WTC11 (cell line): ENCODE measurements at regions not wholly inside any gene's neighbourhood (a gene's known extent, or its start where the extent isn't known, plus 50 kb on each side); places are given as distances from the start of the nearest gene placed in this dataset.
"Not testable (repeated sequence)": the region's sequence is repeated elsewhere in the genome, so short reads cannot be mapped to it uniquely, and the experiment has no call there.

Experiments used
- ATAC-seq: fragments of 200-7000 bp; cut with Tn5 transposase; 2 replicates; pipeline ENCODE4 v1.10.0; 2021; ENCODE audit warnings: mild to moderate bottlenecking, moderate library complexity
- CTCF ChIA-PET: fragments of 300-600 bp; sonication (Branson Sonifier 250); formaldehyde crosslinking; loops from one replicate; lab custom pipeline; 2021; ENCODE audit warnings: antibody characterized with exemption; lab: Charles Lee
- POLR2A ChIA-PET: fragments of 350-600 bp; sonication (Branson Sonifier 250); formaldehyde crosslinking; loops from one replicate; lab custom pipeline; 2021; ENCODE audit warnings: antibody characterized with exemption; lab: Charles Lee
- DNase-seq: peaks from one replicate; pipeline ENCODE4 v3.0.0; 2021; ENCODE audit warnings: low spot score
- H3K27ac Mint-ChIP-seq: 2 replicates; pipeline ENCODE4 v1.8.0; 2021; ENCODE audit warnings: mixed read lengths
- H3K27me3 Mint-ChIP-seq: 2 replicates; pipeline ENCODE4 v1.8.0; 2021; ENCODE audit warnings: low read depth, mild to moderate bottlenecking, moderate library complexity, mixed read lengths
- H3K36me3 Mint-ChIP-seq: 2 replicates; pipeline ENCODE4 v1.8.0; 2021; ENCODE audit warnings: mixed read lengths
- H3K4me1 Mint-ChIP-seq: 2 replicates; pipeline ENCODE4 v1.8.0; 2022; ENCODE audit warnings: mixed read lengths
- H3K4me3 Mint-ChIP-seq: 2 replicates; pipeline ENCODE4 v1.8.0; 2021; ENCODE audit warnings: mild to moderate bottlenecking, moderate library complexity, mixed read lengths
- H3K9me3 Mint-ChIP-seq: 2 replicates; pipeline ENCODE4 v1.8.0; 2021; ENCODE audit warnings: mixed read lengths
- ATF2 ChIP-seq: sonication (generic); formaldehyde crosslinking; IDR thresholded peaks from 2 replicates; pipeline ENCODE4 v1.8.1; 2022; ENCODE audit warnings: low read depth, missing genetic modification reagents, borderline replicate concordance
- CBFB ChIP-seq: sonication (generic); formaldehyde crosslinking; IDR thresholded peaks from 2 replicates; pipeline ENCODE4 v1.8.1; 2022; ENCODE audit warnings: mild to moderate bottlenecking, low read depth, missing genetic modification reagents
- ESRRA ChIP-seq: sonication (generic); formaldehyde crosslinking; IDR thresholded peaks from 2 replicates; pipeline ENCODE4 v1.8.1; 2022; ENCODE audit warnings: mild to moderate bottlenecking, missing genetic modification reagents, borderline replicate concordance
- FOXJ3 ChIP-seq: sonication (generic); formaldehyde crosslinking; IDR thresholded peaks from 2 replicates; pipeline ENCODE4 v1.9.0; 2021; ENCODE audit warnings: missing genetic modification reagents, mild to moderate bottlenecking, borderline replicate concordance
- FOXK1 ChIP-seq: sonication (generic); formaldehyde crosslinking; IDR thresholded peaks from 2 replicates; pipeline ENCODE4 v1.8.0; 2022; ENCODE audit warnings: mild to moderate bottlenecking, moderate library complexity, missing genetic modification reagents
- FOXP1 ChIP-seq: sonication (generic); formaldehyde crosslinking; IDR thresholded peaks from 2 replicates; pipeline ENCODE4 v1.8.0; 2022; ENCODE audit warnings: missing genetic modification reagents, mild to moderate bottlenecking, moderate library complexity, borderline replicate concordance
- GTF2I ChIP-seq: fragments of 250-450 bp; sonication (Bioruptor Pico); conservative IDR thresholded peaks from 2 replicates; pipeline ENCODE4 v1.4.0; 2021; ENCODE audit warnings: mild to moderate bottlenecking
- IRF2 ChIP-seq: sonication (generic); formaldehyde crosslinking; IDR thresholded peaks from 2 replicates; pipeline ENCODE4 v1.8.0; 2022; ENCODE audit warnings: low read depth, missing genetic modification reagents, borderline replicate concordance
- JUN ChIP-seq: sonication (generic); formaldehyde crosslinking; IDR thresholded peaks from 2 replicates; pipeline ENCODE4 v1.8.0; 2023; ENCODE audit warnings: mild to moderate bottlenecking, missing genetic modification reagents
- MYBL2 ChIP-seq: sonication (generic); formaldehyde crosslinking; IDR thresholded peaks from 2 replicates; pipeline ENCODE4 v1.8.1; 2023; ENCODE audit warnings: mild to moderate bottlenecking, moderate library complexity, missing genetic modification reagents
- NFE2L1 ChIP-seq: sonication (generic); formaldehyde crosslinking; IDR thresholded peaks from 2 replicates; pipeline ENCODE4 v1.8.1; 2023; ENCODE audit warnings: missing genetic modification reagents
- PRRX2 ChIP-seq: fragments of 250-450 bp; sonication (Bioruptor Pico); IDR thresholded peaks from 2 replicates; pipeline ENCODE4 v1.8.0; 2021; ENCODE audit warnings: mild to moderate bottlenecking
- RELA ChIP-seq: sonication (generic); formaldehyde crosslinking; IDR thresholded peaks from 2 replicates; pipeline ENCODE4 v1.8.1; 2022; ENCODE audit warnings: missing genetic modification reagents, mild to moderate bottlenecking, borderline replicate concordance
- SP1 ChIP-seq: sonication (generic); formaldehyde crosslinking; conservative IDR thresholded peaks from 2 replicates; pipeline ENCODE4 v1.8.1; 2022; ENCODE audit warnings: missing genetic modification reagents
- TEAD4 ChIP-seq: sonication (generic); formaldehyde crosslinking; IDR thresholded peaks from 2 replicates; pipeline ENCODE4 v1.8.0; 2022; ENCODE audit warnings: mild to moderate bottlenecking, missing genetic modification reagents
- ZBTB21 ChIP-seq: sonication (generic); formaldehyde crosslinking; IDR thresholded peaks from 2 replicates; pipeline ENCODE4 v1.8.1; 2023; ENCODE audit warnings: mild to moderate bottlenecking, missing genetic modification reagents, borderline replicate concordance
- ZNF423 ChIP-seq: fragments of 250-450 bp; sonication (Bioruptor Pico); IDR thresholded peaks from 2 replicates; pipeline ENCODE4 v2.1.2; 2022; ENCODE audit warnings: mild to moderate bottlenecking, moderate library complexity
- ZNF671 ChIP-seq: fragments of 250-450 bp; sonication (Bioruptor Pico); IDR thresholded peaks from 2 replicates; pipeline ENCODE4 v1.8.0; 2021; ENCODE audit warnings: mild to moderate bottlenecking
- TF ChIP-seq, protein P1 (sequence below): sonication (generic); formaldehyde crosslinking; conservative IDR thresholded peaks from 2 replicates; pipeline ENCODE4 v1.8.1; 2022; ENCODE audit warnings: mild to moderate bottlenecking, missing genetic modification reagents
- TF ChIP-seq, protein P2 (sequence below): sonication (generic); formaldehyde crosslinking; IDR thresholded peaks from 2 replicates; pipeline ENCODE4 v1.8.0; 2022; ENCODE audit warnings: mild to moderate bottlenecking, missing genetic modification reagents
- TF ChIP-seq, protein P3 (sequence below): fragments of 250-450 bp; sonication (Bioruptor Pico); IDR thresholded peaks from 2 replicates; pipeline ENCODE4 v1.9.0; 2021; ENCODE audit warnings: mild to moderate bottlenecking

- DNase-seq, H3K27ac Mint-ChIP-seq, H3K4me3 Mint-ChIP-seq, H3K27me3 Mint-ChIP-seq, H3K4me1 Mint-ChIP-seq, ATAC-seq, H3K36me3 Mint-ChIP-seq, H3K9me3 Mint-ChIP-seq, POLR2A ChIA-PET: not testable (repeated sequence)
- CTCF ChIA-PET, result interaction anchor here (0.7 to 1.3 kb wide), 2 partner anchors 97 to 175 kb away, joined by 3 read pairs; no protein-coding TSS in a partner anchor
Measured at GRCh38 chr1:174093789-174094188, 65.5 kb upstream of the RABGAP1L start.

GRCh38 chr1:174090471-174090870 lies 68.3 kb upstream of the RC3H1 start:
- no peak for DNase-seq
- peaks cover 14% of the 10 kb centered on the region for H3K9me3 Mint-ChIP-seq
- ATAC-seq, result no peak
- ChIA-PET POLR2A (no interaction called here), CTCF (interaction anchor here (1.5 kb wide), 1 partner anchor 24 kb away, joined by 3 read pairs; no protein-coding TSS in a partner anchor)
- H3K4me1 Mint-ChIP-seq, result no peaks in the 10 kb centered on the region
- TF ChIP-seq, protein P1, sequence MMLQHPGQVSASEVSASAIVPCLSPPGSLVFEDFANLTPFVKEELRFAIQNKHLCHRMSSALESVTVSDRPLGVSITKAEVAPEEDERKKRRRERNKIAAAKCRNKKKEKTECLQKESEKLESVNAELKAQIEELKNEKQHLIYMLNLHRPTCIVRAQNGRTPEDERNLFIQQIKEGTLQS (CRISPR knock-in tag), result no peak
- TF ChIP-seq ZBTB21 (CRISPR knock-in tag) (no peak), MYBL2 (no peak), FOXP1 (CRISPR knock-in tag) (no peak), CBFB (CRISPR knock-in tag) (no peak), ATF2 (no peak), JUN (CRISPR knock-in tag) (no peak), GTF2I (CRISPR knock-in tag) (no peak), IRF2 (CRISPR knock-in tag) (no peak), TEAD4 (CRISPR knock-in tag) (no peak)
- TF ChIP-seq, protein P2, sequence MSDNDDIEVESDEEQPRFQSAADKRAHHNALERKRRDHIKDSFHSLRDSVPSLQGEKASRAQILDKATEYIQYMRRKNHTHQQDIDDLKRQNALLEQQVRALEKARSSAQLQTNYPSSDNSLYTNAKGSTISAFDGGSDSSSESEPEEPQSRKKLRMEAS (CRISPR knock-in tag), result no peak
- H3K27ac Mint-ChIP-seq, result no peak overlapping the region
- H3K27me3 Mint-ChIP-seq, result no peaks in the 10 kb centered on the region; the same call in 1 of the 2 replicates
- 0 out of 2 replicates have a peak, but pooled peaks cover 3% of the 10 kb centered on the region for H3K36me3 Mint-ChIP-seq
- no peak overlapping the region for H3K4me3 Mint-ChIP-seq

DNA sequence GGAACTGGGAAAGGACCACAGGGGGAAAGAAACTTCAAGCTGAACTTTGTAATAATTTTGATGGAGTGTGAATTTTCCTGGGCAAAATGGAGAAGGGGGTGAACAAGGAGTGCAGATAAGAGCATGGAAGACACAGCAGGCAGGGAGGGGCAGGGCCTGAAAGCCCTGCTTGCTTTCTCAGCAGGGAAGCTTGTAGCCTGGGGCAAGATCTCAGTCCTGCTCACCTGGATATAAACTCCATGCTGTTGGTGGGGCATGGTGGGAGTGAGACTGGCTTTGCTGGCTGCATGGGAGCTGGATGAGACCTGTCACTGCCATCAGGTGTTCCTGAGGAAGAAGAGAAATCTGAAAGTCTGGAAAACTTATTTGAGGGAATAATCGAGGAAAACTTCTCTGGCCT lies 58.7 kb upstream of the RC3H1 start:
- H3K4me1 Mint-ChIP-seq, result peaks cover 30% of the 10 kb centered on the region
- ChIA-PET CTCF (no interaction called here), POLR2A (no interaction called here)
- ATAC-seq (peak; percentile 55), DNase-seq (no peak)
- peaks cover 18% of the 10 kb centered on the region for H3K9me3 Mint-ChIP-seq
- no peak overlapping the region for H3K4me3 Mint-ChIP-seq
- H3K36me3 Mint-ChIP-seq, result no peaks in the 10 kb centered on the region
- TF ChIP-seq, protein P2 (CRISPR knock-in tag), result no peak
- TF ChIP-seq PRRX2 (CRISPR knock-in tag) (no peak), ZNF423 (0 out of 2 replicates have a peak, but pooled peaks have one; percentile 44), ZBTB21 (CRISPR knock-in tag) (no peak), ESRRA (CRISPR knock-in tag) (no peak), FOXJ3 (no peak), RELA (CRISPR knock-in tag) (no peak), FOXK1 (CRISPR knock-in tag) (no peak)
- no peak overlapping the region for H3K27ac Mint-ChIP-seq
- no peaks in the 10 kb centered on the region for H3K27me3 Mint-ChIP-seq

DNA sequence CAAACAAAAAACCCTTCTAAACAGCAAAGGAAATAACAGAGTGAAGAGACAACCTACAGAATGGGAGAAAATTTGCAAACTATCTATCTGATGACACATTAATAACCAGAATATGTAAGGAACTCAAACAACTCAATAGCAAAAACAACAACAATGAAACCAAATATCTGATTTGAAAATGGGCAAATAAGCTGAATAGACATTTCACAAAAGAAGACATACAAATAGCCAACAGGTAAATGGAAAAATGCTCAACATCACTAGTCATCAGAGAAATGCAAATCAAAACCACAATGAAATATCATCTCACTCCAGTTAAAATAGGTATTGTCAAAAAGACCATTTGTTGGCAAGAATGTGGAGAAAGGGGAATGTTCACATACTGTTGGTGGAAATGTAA lies 57.6 kb upstream of the RC3H1 start:
- ATAC-seq (no peak), DNase-seq (no peak)
- Mint-ChIP-seq H3K9me3 (peaks cover 12% of the 10 kb centered on the region), H3K27ac (no peak overlapping the region), H3K4me3 (no peak overlapping the region), H3K27me3 (no peaks in the 10 kb centered on the region), H3K36me3 (no peaks in the 10 kb centered on the region), H3K4me1 (peaks cover 30% of the 10 kb centered on the region)
- CTCF ChIA-PET, result no interaction called here
- no peak for TF ChIP-seq SP1 (CRISPR knock-in tag)
- TF ChIP-seq, protein P3, sequence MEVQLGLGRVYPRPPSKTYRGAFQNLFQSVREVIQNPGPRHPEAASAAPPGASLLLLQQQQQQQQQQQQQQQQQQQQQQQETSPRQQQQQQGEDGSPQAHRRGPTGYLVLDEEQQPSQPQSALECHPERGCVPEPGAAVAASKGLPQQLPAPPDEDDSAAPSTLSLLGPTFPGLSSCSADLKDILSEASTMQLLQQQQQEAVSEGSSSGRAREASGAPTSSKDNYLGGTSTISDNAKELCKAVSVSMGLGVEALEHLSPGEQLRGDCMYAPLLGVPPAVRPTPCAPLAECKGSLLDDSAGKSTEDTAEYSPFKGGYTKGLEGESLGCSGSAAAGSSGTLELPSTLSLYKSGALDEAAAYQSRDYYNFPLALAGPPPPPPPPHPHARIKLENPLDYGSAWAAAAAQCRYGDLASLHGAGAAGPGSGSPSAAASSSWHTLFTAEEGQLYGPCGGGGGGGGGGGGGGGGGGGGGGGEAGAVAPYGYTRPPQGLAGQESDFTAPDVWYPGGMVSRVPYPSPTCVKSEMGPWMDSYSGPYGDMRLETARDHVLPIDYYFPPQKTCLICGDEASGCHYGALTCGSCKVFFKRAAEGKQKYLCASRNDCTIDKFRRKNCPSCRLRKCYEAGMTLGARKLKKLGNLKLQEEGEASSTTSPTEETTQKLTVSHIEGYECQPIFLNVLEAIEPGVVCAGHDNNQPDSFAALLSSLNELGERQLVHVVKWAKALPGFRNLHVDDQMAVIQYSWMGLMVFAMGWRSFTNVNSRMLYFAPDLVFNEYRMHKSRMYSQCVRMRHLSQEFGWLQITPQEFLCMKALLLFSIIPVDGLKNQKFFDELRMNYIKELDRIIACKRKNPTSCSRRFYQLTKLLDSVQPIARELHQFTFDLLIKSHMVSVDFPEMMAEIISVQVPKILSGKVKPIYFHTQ, result no peak
- TF ChIP-seq NFE2L1, result no peak
- TF ChIP-seq JUN (CRISPR knock-in tag), result no peak
- TF ChIP-seq ATF2, result no peak
- TF ChIP-seq ZNF671 (CRISPR knock-in tag), result no peak
- POLR2A ChIA-PET, result no interaction called here

GRCh38 chr1:174078916-174079315 lies 56.8 kb upstream of the RC3H1 start:
- DNase-seq, POLR2A ChIA-PET, H3K27ac Mint-ChIP-seq, H3K27me3 Mint-ChIP-seq, H3K4me3 Mint-ChIP-seq, ATAC-seq, H3K36me3 Mint-ChIP-seq: not testable (repeated sequence)
- CTCF ChIA-PET, result interaction anchor here (1.5 kb wide), 1 partner anchor 36 kb away, joined by 6 read pairs; no protein-coding TSS in a partner anchor
- Mint-ChIP-seq H3K4me1 (peaks cover 30% of the 10 kb centered on the region), H3K9me3 (peaks cover 12% of the 10 kb centered on the region)
